IMR-90 (cell line): ENCODE measurements at regions not wholly inside any gene's neighbourhood (a gene's known extent, or its start where the extent isn't known, plus 50 kb on each side); places are given as distances from the start of the nearest gene placed in this dataset.

Experiments used
- ATAC-seq: fragments of 200-7000 bp; cut with Tn5 transposase; 2 replicates; pipeline ENCODE4 v1.9.1; 2020; ENCODE audit warnings: low read depth, mild to moderate bottlenecking, moderate library complexity
- BruUV-seq: library from RNA; stranded (reverse); fragments of 400-500 nt; replicated peaks from 2 replicates; lab custom pipeline; 2021; lab: Mats Ljungman, UMichigan
- CTCF ChIA-PET: fragments of 300-600 bp; formaldehyde crosslinking; extraction: SDS; loops from one replicate; lab custom pipeline; 2021; ENCODE audit warnings: antibody characterized with exemption; lab: Yijun Ruan, JAX
- POLR2A ChIA-PET: fragments of 300-600 bp; sonication (Branson Sonifier 250); formaldehyde crosslinking; loops from one replicate; lab custom pipeline; 2022; ENCODE audit warnings: antibody characterized with exemption; ENCODE audit not compliant: unreplicated experiment; lab: Charles Lee
- DNase-seq: peaks from one replicate; pipeline ENCODE4 v3.0.0; 2013
- H2AFZ ChIP-seq: replicated peaks from 2 replicates; pipeline ENCODE3; 2013; ENCODE audit warnings: low read length, mild to moderate bottlenecking; ENCODE audit not compliant: poor library complexity
- H2AK5ac ChIP-seq: 2 replicates; pipeline ENCODE4 v1.6.1; 2013; ENCODE audit warnings: low read depth, low read length, inconsistent platforms
- H2AK9ac ChIP-seq: replicated peaks from 2 replicates; pipeline ENCODE3; 2013; ENCODE audit warnings: mild to moderate bottlenecking, low read depth, low read length, moderate library complexity; ENCODE audit not compliant: poor library complexity
- H2BK120ac ChIP-seq: 2 replicates; pipeline ENCODE4 v1.6.1; 2013; ENCODE audit warnings: low read depth, low read length, inconsistent platforms
- H2BK15ac ChIP-seq: 3 replicates; pipeline ENCODE4 v1.6.1; 2013; ENCODE audit warnings: low read depth, low read length, inconsistent platforms
- H2BK20ac ChIP-seq: 2 replicates; pipeline ENCODE4 v1.6.1; 2013; ENCODE audit warnings: low read depth, mild to moderate bottlenecking, inconsistent platforms, low read length, moderate library complexity
- H2BK5ac ChIP-seq: 2 replicates; pipeline ENCODE4 v1.6.1; 2013; ENCODE audit warnings: mild to moderate bottlenecking, low read depth, low read length, inconsistent platforms; ENCODE audit not compliant: poor library complexity, severe bottlenecking
- H3K14ac ChIP-seq: replicated peaks from 2 replicates; pipeline ENCODE4 v1.6.1; 2013; ENCODE audit warnings: low read depth, low read length, inconsistent platforms
- H3K18ac ChIP-seq: 2 replicates; pipeline ENCODE4 v1.6.1; 2013; ENCODE audit warnings: low read depth, low read length, control low read depth
- H3K23ac ChIP-seq: 2 replicates; pipeline ENCODE4 v1.6.1; 2013; ENCODE audit warnings: low read depth, low read length, inconsistent platforms
- H3K27ac ChIP-seq: 2 replicates; pipeline ENCODE4 v1.5.1; 2013; ENCODE audit warnings: mild to moderate bottlenecking, control low read depth, low read length; ENCODE audit not compliant: insufficient read depth
- H3K27me3 ChIP-seq: 2 replicates; pipeline ENCODE4 v1.6.1; 2013; ENCODE audit warnings: low read length; ENCODE audit not compliant: control insufficient read depth, insufficient read depth
- H3K36me3 ChIP-seq: 2 replicates; pipeline ENCODE4 v1.6.1; 2013; ENCODE audit warnings: low read length, mixed read lengths; ENCODE audit not compliant: control insufficient read depth, insufficient read depth
- H3K4ac ChIP-seq: 2 replicates; pipeline ENCODE4 v1.6.1; 2013; ENCODE audit warnings: low read depth, low read length, inconsistent platforms
- H3K4me1 ChIP-seq: 2 replicates; pipeline ENCODE4 v1.6.1; 2013; ENCODE audit warnings: low read length, mixed read lengths; ENCODE audit not compliant: control insufficient read depth, insufficient read depth
- H3K4me2 ChIP-seq: 2 replicates; pipeline ENCODE4 v1.6.1; 2013; ENCODE audit warnings: low read depth, mild to moderate bottlenecking, control low read depth, low read length, moderate library complexity
- H3K4me3 ChIP-seq: 2 replicates; pipeline ENCODE4 v1.5.1; 2013; ENCODE audit warnings: low read depth, mild to moderate bottlenecking, control low read depth, low read length, moderate library complexity; ENCODE audit not compliant: insufficient read depth
- H3K56ac ChIP-seq: 2 replicates; pipeline ENCODE4 v1.6.1; 2013; ENCODE audit warnings: low read length, inconsistent platforms; ENCODE audit not compliant: insufficient read depth; ENCODE audit errors: extremely low read depth
- H3K79me1 ChIP-seq, 2 experiments: 2 replicates each; pipeline ENCODE4 v1.6.1; 2013; ENCODE audit warnings: low read length in 2 of 2, inconsistent platforms in 1 of 2, low read depth in 1 of 2
- H3K9ac ChIP-seq: 2 replicates; pipeline ENCODE4 v1.6.1; 2013; ENCODE audit warnings: low read depth, low read length, control low read depth
- H3K9me1 ChIP-seq: 2 replicates; pipeline ENCODE4 v1.6.1; 2013; ENCODE audit warnings: low read length, inconsistent platforms; ENCODE audit not compliant: insufficient read depth
- H3K9me3 ChIP-seq: 2 replicates; pipeline ENCODE4 v1.6.1; 2013; ENCODE audit warnings: low read length; ENCODE audit not compliant: control insufficient read depth, insufficient read depth
- H4K20me1 ChIP-seq: 2 replicates; pipeline ENCODE4 v1.6.1; 2013; ENCODE audit warnings: low read length, inconsistent platforms; ENCODE audit not compliant: insufficient read depth
- H4K5ac ChIP-seq: 2 replicates; pipeline ENCODE4 v1.6.1; 2013; ENCODE audit warnings: mild to moderate bottlenecking, low read depth, low read length, control low read depth
- H4K8ac ChIP-seq, 2 experiments: 2 replicates each; pipeline ENCODE4 v1.6.1; 2013; ENCODE audit warnings: low read depth in 2 of 2, low read length in 2 of 2, control low read depth in 1 of 2, inconsistent platforms in 1 of 2
- H4K91ac ChIP-seq: 2 replicates; pipeline ENCODE4 v1.6.1; 2013; ENCODE audit warnings: low read depth, low read length, inconsistent platforms; ENCODE audit not compliant: insufficient read depth
- BHLHE40 ChIP-seq: fragments of 150-350 bp; IDR thresholded peaks from 2 replicates; pipeline ENCODE4 v1.6.1; 2016; ENCODE audit warnings: mild to moderate bottlenecking, low read depth, low read length
- CEBPB ChIP-seq: IDR thresholded peaks from 2 replicates; pipeline ENCODE4 v1.6.1; 2012; ENCODE audit warnings: low read depth, low read length, improper control_type of control experiment
- FOS ChIP-seq: fragments of 150-350 bp; IDR thresholded peaks from 2 replicates; pipeline ENCODE4 v1.6.1; 2016; ENCODE audit warnings: low read depth, low read length
- MAFK ChIP-seq: IDR thresholded peaks from 2 replicates; pipeline ENCODE4 v1.6.1; 2012; ENCODE audit warnings: low read depth, low read length, improper control_type of control experiment
- MXI1 ChIP-seq: IDR thresholded peaks from 2 replicates; pipeline ENCODE4 v1.6.1; 2012; ENCODE audit warnings: low read depth, mild to moderate bottlenecking, low read length, moderate library complexity, borderline replicate concordance
- NFE2L2 ChIP-seq: fragments of 150-350 bp; IDR thresholded peaks from 2 replicates; pipeline ENCODE4 v1.6.1; 2016; ENCODE audit warnings: low read depth, mild to moderate bottlenecking, low read length
- RCOR1 ChIP-seq: IDR thresholded peaks from 2 replicates; pipeline ENCODE4 v1.6.1; 2012; ENCODE audit warnings: mild to moderate bottlenecking, low read length, improper control_type of control experiment; ENCODE audit not compliant: insufficient replicate concordance
- RFX5 ChIP-seq: IDR thresholded peaks from 2 replicates; pipeline ENCODE4 v1.8.0; 2012; ENCODE audit warnings: low read depth, mild to moderate bottlenecking, low read length, moderate library complexity
- SMC3 ChIP-seq: fragments of 150-350 bp; IDR thresholded peaks from 2 replicates; pipeline ENCODE4 v1.6.1; 2016; ENCODE audit warnings: low read depth, mild to moderate bottlenecking, antibody characterized with exemption, low read length, moderate library complexity
- WGBS, 2 experiments: methylation state at CpG; one replicate each; pipeline versions ENCODE4 v1.1.5 to v1.1.7; 2013; ENCODE audit warnings: missing lambda C conversion rate in 2 of 2; ENCODE audit not compliant: insufficient read length in 1 of 2; ENCODE audit errors: extremely low coverage in 2 of 2; 5-methylcytosine and 5-hydroxymethylcytosine counted together
- dilution Hi-C: fragments of 300-500 bp; cut with HindIII; formaldehyde crosslinking; loops from one replicate; pipeline ENCODE4 v1.14.3; 2018; ENCODE audit warnings: low sequenced_read_pairs; ENCODE audit not compliant: unreplicated experiment
- in situ Hi-C: fragments of 300-500 bp; cut with MboI; formaldehyde crosslinking; loops from 3 replicates; pipeline ENCODE4 v1.14.3; 2019; ENCODE audit warnings: low sequenced_read_pairs, inconsistent platforms, mixed read lengths
- intact Hi-C: fragments of 100-400 bp; cut with micrococcal nuclease; formaldehyde crosslinking; loops from 2 replicates; pipeline ENCODE4 v1.10.0; 2022

GRCh38 chr3:143210141-143210540 is 90.6 kb downstream of the CHST2 start:
- in situ Hi-C loops, result no loop called here
- H3K9ac ChIP-seq, result no peak overlapping the region

More at GRCh38 chr3:143210141-143210540, 90.6 kb downstream of the CHST2 start:
- dilution Hi-C loops, result no loop called here
- H3K4me2 ChIP-seq, result no peak overlapping the region
- no peak overlapping the region for H2BK15ac ChIP-seq
- H3K23ac ChIP-seq, result no peak overlapping the region
- H4K20me1 ChIP-seq, result no peaks in the 10 kb centered on the region
- H3K27ac ChIP-seq, result no peak overlapping the region
- ChIA-PET CTCF (no interaction called here), POLR2A (no interaction called here)
- H2AK9ac ChIP-seq, result no peak overlapping the region
- H3K9me3 ChIP-seq, result no peaks in the 10 kb centered on the region
- DNase-seq, result no peak
- H3K18ac ChIP-seq, result no peak overlapping the region
- no peaks in the 10 kb centered on the region; the same call in 1 of the 2 replicates for H3K4me1 ChIP-seq
- no peaks in the 10 kb centered on the region for H3K79me1 ChIP-seq
- no peak overlapping the region for H3K4ac ChIP-seq
- no TSS peak for BruUV-seq
- H4K91ac ChIP-seq, result no peak overlapping the region
- intact Hi-C loops, result no loop called here
- H4K5ac ChIP-seq, result no peak overlapping the region
- H3K56ac ChIP-seq, result no peak overlapping the region
- H3K9me1 ChIP-seq, result no peaks in the 10 kb centered on the region
- TF ChIP-seq SMC3 (no peak), NFE2L2 (no peak), RCOR1 (no peak), MXI1 (no peak), CEBPB (no peak), BHLHE40 (no peak), MAFK (no peak), RFX5 (no peak), FOS (no peak)
- no peaks in the 10 kb centered on the region for H3K27me3 ChIP-seq
- H4K8ac ChIP-seq, result no peak overlapping the region
- H2BK5ac ChIP-seq, result no peak overlapping the region
- no CpG with 5 or more reads among the region's 2 CpGs for whole genome bisulfite sequencing, 2 experiments
- no peak overlapping the region for H2AFZ ChIP-seq
- ATAC-seq, result no peak
- H2BK120ac ChIP-seq, result no peak overlapping the region
- no peak overlapping the region for H3K4me3 ChIP-seq
- no peaks in the 10 kb centered on the region for H3K36me3 ChIP-seq
- no peak overlapping the region for H2AK5ac ChIP-seq
- no peak overlapping the region for H3K14ac ChIP-seq
- H2BK20ac ChIP-seq, result no peak overlapping the region
